Smooth muscle cell (in vitro differentiated cells): ENCODE measurements at regions not wholly inside any gene's neighbourhood (a gene's known extent, or its start where the extent isn't known, plus 50 kb on each side); places are given as distances from the start of the nearest gene placed in this dataset.

Source experiments
- DNase-seq: peaks from one replicate; lab custom pipeline; 2025; ENCODE audit not compliant: unreplicated experiment; lab: John Stamatoyannopoulos, UW
- H2AFZ ChIP-seq: fragments of 200-600 bp; sonication (generic); 2 replicates; pipeline ENCODE4 v1.6.0; 2016; ENCODE audit warnings: antibody characterized with exemption, low read depth, mild to moderate bottlenecking
- H3F3A ChIP-seq: fragments of 200-600 bp; sonication (generic); 2 replicates; pipeline ENCODE4 v1.6.0; 2017; ENCODE audit warnings: antibody characterized with exemption, low read depth
- H3K27ac ChIP-seq: fragments of 200-600 bp; sonication (generic); 2 replicates; pipeline ENCODE4 v1.5.1; 2016; ENCODE audit warnings: low read depth, mild to moderate bottlenecking
- H3K27me3 ChIP-seq: fragments of 200-600 bp; sonication (generic); 2 replicates; pipeline ENCODE4 v1.6.1; 2016; ENCODE audit warnings: low read depth, mild to moderate bottlenecking
- H3K36me3 ChIP-seq: fragments of 200-600 bp; sonication (generic); 2 replicates; pipeline ENCODE4 v1.5.1; 2016; ENCODE audit warnings: low read depth
- H3K4me1 ChIP-seq: fragments of 200-600 bp; sonication (generic); 2 replicates; pipeline ENCODE4 v1.5.1; 2016; ENCODE audit warnings: low read depth
- H3K4me2 ChIP-seq: fragments of 200-600 bp; sonication (generic); 2 replicates; pipeline ENCODE4 v1.6.0; 2016; ENCODE audit warnings: mild to moderate bottlenecking
- H3K4me3 ChIP-seq: fragments of 200-600 bp; sonication (generic); 2 replicates; pipeline ENCODE4 v1.5.1; 2016; ENCODE audit warnings: mild to moderate bottlenecking
- H3K79me2 ChIP-seq: fragments of 200-600 bp; sonication (generic); 2 replicates; pipeline ENCODE4 v1.6.0; 2016; ENCODE audit warnings: low read depth, mild to moderate bottlenecking
- H3K9ac ChIP-seq: fragments of 200-600 bp; sonication (generic); 2 replicates; pipeline ENCODE4 v1.6.0; 2016; ENCODE audit warnings: low read depth
- H3K9me3 ChIP-seq: fragments of 200-600 bp; sonication (generic); replicated peaks from 2 replicates; pipeline ENCODE4 v1.5.1; 2016; ENCODE audit warnings: low read depth
- H4K20me1 ChIP-seq: fragments of 200-600 bp; sonication (generic); 2 replicates; pipeline ENCODE4 v1.6.0; 2016; ENCODE audit warnings: low read depth
- WGBS: methylation state at CpG from one replicate; pipeline ENCODE4 v1.1.7; 2016; ENCODE audit warnings: low lambda C conversion rate; 5-methylcytosine and 5-hydroxymethylcytosine counted together
- TF ChIP-seq, protein P1 (sequence below): fragments of 200-600 bp; sonication (generic); IDR thresholded peaks from 2 replicates; pipeline ENCODE4 v1.5.1; 2017; ENCODE audit warnings: borderline replicate concordance, mild to moderate bottlenecking, antibody characterized with exemption; ENCODE audit not compliant: insufficient read depth, poor library complexity, severe bottlenecking

DNA sequence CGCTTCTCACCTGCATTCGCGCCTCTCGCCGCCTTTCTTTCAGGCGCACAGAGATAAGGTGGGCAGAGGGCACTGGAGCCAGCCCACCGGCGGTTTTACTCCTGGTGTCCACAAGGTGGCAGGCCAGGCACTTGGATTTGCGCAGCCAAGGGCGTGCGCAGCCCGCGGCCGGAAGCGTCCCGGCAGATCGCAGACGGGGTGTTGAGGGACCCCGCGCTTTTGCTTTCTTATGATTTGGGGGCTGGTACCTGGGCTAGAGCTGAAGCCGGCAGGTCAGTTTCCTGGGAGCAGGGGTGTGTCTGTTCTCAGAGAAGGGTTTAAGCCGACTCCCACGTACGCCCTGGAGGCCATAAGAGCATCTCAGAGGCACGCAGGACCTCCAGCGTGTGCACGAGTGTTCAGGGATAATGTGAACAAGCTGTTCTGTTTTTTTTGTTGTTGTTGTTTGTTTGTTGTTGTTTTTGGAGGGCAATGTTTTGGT, 305.6 kb upstream of the CXCR4 start:
- H4K20me1 ChIP-seq: no peaks in the 10 kb centered on the region
- no peaks in the 10 kb centered on the region for H3K79me2 ChIP-seq
- H3K9ac ChIP-seq: no peak overlapping the region
- H2AFZ ChIP-seq: peak overlapping the region; percentile 94
- 6% methylated on average over 27 of the region's 27 CpGs for WGBS
- DNase-seq: peak; percentile 14
- TF ChIP-seq, protein P1, sequence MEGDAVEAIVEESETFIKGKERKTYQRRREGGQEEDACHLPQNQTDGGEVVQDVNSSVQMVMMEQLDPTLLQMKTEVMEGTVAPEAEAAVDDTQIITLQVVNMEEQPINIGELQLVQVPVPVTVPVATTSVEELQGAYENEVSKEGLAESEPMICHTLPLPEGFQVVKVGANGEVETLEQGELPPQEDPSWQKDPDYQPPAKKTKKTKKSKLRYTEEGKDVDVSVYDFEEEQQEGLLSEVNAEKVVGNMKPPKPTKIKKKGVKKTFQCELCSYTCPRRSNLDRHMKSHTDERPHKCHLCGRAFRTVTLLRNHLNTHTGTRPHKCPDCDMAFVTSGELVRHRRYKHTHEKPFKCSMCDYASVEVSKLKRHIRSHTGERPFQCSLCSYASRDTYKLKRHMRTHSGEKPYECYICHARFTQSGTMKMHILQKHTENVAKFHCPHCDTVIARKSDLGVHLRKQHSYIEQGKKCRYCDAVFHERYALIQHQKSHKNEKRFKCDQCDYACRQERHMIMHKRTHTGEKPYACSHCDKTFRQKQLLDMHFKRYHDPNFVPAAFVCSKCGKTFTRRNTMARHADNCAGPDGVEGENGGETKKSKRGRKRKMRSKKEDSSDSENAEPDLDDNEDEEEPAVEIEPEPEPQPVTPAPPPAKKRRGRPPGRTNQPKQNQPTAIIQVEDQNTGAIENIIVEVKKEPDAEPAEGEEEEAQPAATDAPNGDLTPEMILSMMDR: peak; percentile 83
- H3K27ac ChIP-seq: no peak overlapping the region
- H3K4me2 ChIP-seq: peak overlapping the region; percentile 96
- H3F3A ChIP-seq: no peaks in the 10 kb centered on the region
- peaks cover 67% of the 10 kb centered on the region for H3K27me3 ChIP-seq
- no peaks in the 10 kb centered on the region for H3K9me3 ChIP-seq
- no peaks in the 10 kb centered on the region for H3K4me1 ChIP-seq
- no peaks in the 10 kb centered on the region for H3K36me3 ChIP-seq
- H3K4me3 ChIP-seq: peak overlapping the region; percentile 55

GRCh38 chr2:136422512-136422911, 304.6 kb upstream of the CXCR4 start:
- no peaks in the 10 kb centered on the region for H3K4me1 ChIP-seq
- H3K27me3 ChIP-seq: peaks cover 75% of the 10 kb centered on the region
- no peak overlapping the region for H3K27ac ChIP-seq
- H3K4me3 ChIP-seq: no peak overlapping the region
- TF ChIP-seq, protein P1: no peak
- WGBS: 91% methylated on average over 2 of the region's 2 CpGs
- H3K4me2 ChIP-seq: no peak overlapping the region
- H3K9ac ChIP-seq: no peak overlapping the region
- H3F3A ChIP-seq: no peaks in the 10 kb centered on the region
- H4K20me1 ChIP-seq: no peaks in the 10 kb centered on the region
- no peaks in the 10 kb centered on the region for H3K9me3 ChIP-seq
- no peak for DNase-seq
- no peaks in the 10 kb centered on the region for H3K36me3 ChIP-seq
- H2AFZ ChIP-seq: no peak overlapping the region
- no peaks in the 10 kb centered on the region for H3K79me2 ChIP-seq

DNA sequence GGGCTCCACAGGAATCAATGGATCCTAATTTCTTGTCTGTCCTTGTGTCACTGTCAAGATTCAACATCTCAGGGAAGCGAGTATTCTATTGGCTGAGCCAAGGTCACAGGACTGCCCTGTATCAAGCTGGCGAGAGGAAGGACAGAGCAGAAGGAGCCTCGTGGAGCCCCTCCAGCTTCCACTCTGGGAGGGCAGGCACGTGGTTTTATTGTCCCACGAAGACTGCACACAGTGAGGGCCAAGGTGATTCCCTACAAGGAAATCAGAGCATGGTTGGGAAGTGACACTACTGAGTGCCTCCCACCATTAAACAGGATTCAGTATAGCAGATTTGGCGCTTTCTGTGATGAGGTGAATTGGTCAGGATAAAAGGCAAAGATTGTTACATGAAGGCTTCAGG, 302.4 kb upstream of the CXCR4 start:
- H3K9ac ChIP-seq: no peak overlapping the region
- no peaks in the 10 kb centered on the region for H3K4me1 ChIP-seq
- H3K4me3 ChIP-seq: no peak overlapping the region
- 68% methylated on average over 6 of the region's 6 CpGs for WGBS
- H3K27me3 ChIP-seq: peaks cover 69% of the 10 kb centered on the region
- no peaks in the 10 kb centered on the region for H3K36me3 ChIP-seq
- H2AFZ ChIP-seq: no peak overlapping the region
- H3K27ac ChIP-seq: no peak overlapping the region
- TF ChIP-seq, protein P1: no peak
- H3F3A ChIP-seq: no peaks in the 10 kb centered on the region
- H3K4me2 ChIP-seq: no peak overlapping the region
- no peaks in the 10 kb centered on the region for H4K20me1 ChIP-seq
- DNase-seq: no peak
- no peaks in the 10 kb centered on the region for H3K9me3 ChIP-seq
- H3K79me2 ChIP-seq: no peaks in the 10 kb centered on the region

DNA sequence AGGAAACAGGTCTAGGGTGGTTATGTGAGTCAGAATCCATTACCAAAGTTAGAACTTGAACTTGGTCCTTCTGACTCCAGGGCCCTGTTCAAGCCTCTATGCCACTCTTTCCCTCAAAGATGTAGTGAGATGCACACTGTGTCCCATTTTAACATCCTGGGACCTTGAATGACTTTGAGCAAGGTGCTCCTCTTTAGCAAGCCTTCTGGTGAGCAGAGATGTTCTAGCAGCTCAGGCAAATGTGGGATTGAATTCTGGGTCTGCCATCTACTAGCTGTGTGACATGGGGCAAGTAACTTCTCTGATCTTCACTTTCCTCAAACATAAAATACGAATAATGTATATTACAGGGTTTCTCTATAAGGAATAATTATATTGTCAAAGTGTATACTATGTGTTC, 294.0 kb upstream of the CXCR4 start:
- Histone ChIP-seq H3K27ac (no peak overlapping the region), H3K9me3 (no peaks in the 10 kb centered on the region), H3K4me3 (no peak overlapping the region), H3K36me3 (no peaks in the 10 kb centered on the region), H3K27me3 (peaks cover 38% of the 10 kb centered on the region), H3F3A (no peaks in the 10 kb centered on the region), H2AFZ (no peak overlapping the region), H4K20me1 (no peaks in the 10 kb centered on the region), H3K4me1 (peaks cover 8% of the 10 kb centered on the region), H3K9ac (no peak overlapping the region), H3K4me2 (no peak overlapping the region), H3K79me2 (no peaks in the 10 kb centered on the region)
- TF ChIP-seq, protein P1: no peak
- WGBS: 70% methylated on average over 1 of the region's 1 CpG
- DNase-seq: no peak
